PFSK-1 (cell line): ENCODE measurements at regions not wholly inside any gene's neighbourhood (a gene's known extent, or its start where the extent isn't known, plus 50 kb on each side); places are given as distances from the start of the nearest gene placed in this dataset.

ENCODE experiments used
- POLR2AphosphoS5 ChIP-seq: IDR thresholded peaks from 2 replicates; pipeline ENCODE4 v1.6.1; 2012; ENCODE audit warnings: low read depth, mild to moderate bottlenecking, control low read depth, low read length, moderate library complexity
- SIN3A ChIP-seq: IDR thresholded peaks from 2 replicates; pipeline ENCODE4 v1.6.1; 2012; ENCODE audit warnings: mild to moderate bottlenecking, low read length, moderate library complexity, borderline replicate concordance; ENCODE audit not compliant: insufficient read depth
- TAF1 ChIP-seq: IDR thresholded peaks from 2 replicates; pipeline ENCODE4 v1.6.1; 2012; ENCODE audit warnings: low read length, control low read depth, borderline replicate concordance; ENCODE audit not compliant: insufficient read depth
- TF ChIP-seq, protein P1 (sequence below), 2 experiments: IDR thresholded peaks; 2 replicates each; pipeline versions ENCODE4 v1.6.1 to v1.8.0; 2011 to 2012; ENCODE audit warnings: low read depth in 2 of 2, low read length in 2 of 2, control low read depth in 1 of 2, inconsistent platforms in 1 of 2, mild to moderate bottlenecking in 1 of 2, moderate library complexity in 1 of 2; ENCODE audit not compliant: insufficient read depth in 1 of 2

DNA sequence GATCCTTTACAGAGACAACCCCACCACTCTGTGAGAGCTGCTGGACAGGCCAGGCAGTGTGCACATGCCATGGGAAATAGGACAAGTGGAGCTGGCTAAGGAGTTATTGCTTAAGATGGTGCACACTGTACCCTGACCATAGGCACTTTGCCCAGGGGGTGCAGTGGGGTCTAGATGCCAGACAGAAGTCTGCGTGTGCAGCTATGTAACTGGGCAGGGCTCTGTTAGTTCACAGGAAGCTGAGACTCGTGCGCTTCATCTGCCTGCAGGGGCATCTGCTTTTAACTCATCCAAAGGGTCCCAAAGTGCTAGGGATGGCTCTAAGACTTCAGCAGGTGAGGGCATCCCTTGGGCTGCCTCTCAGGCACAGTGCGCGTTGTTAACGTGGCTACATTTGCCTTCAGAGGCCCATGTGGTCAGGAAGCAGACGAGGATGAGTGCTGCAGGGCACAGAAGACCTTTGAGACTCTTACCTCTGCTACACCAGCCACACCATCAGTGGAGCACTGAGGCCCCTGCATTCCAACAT is 77.7 kb upstream of the GPR26 start:
- TF ChIP-seq TAF1, result no peak
- TF ChIP-seq POLR2AphosphoS5, result no peak
- no peak for TF ChIP-seq SIN3A
- TF ChIP-seq, protein P1, sequence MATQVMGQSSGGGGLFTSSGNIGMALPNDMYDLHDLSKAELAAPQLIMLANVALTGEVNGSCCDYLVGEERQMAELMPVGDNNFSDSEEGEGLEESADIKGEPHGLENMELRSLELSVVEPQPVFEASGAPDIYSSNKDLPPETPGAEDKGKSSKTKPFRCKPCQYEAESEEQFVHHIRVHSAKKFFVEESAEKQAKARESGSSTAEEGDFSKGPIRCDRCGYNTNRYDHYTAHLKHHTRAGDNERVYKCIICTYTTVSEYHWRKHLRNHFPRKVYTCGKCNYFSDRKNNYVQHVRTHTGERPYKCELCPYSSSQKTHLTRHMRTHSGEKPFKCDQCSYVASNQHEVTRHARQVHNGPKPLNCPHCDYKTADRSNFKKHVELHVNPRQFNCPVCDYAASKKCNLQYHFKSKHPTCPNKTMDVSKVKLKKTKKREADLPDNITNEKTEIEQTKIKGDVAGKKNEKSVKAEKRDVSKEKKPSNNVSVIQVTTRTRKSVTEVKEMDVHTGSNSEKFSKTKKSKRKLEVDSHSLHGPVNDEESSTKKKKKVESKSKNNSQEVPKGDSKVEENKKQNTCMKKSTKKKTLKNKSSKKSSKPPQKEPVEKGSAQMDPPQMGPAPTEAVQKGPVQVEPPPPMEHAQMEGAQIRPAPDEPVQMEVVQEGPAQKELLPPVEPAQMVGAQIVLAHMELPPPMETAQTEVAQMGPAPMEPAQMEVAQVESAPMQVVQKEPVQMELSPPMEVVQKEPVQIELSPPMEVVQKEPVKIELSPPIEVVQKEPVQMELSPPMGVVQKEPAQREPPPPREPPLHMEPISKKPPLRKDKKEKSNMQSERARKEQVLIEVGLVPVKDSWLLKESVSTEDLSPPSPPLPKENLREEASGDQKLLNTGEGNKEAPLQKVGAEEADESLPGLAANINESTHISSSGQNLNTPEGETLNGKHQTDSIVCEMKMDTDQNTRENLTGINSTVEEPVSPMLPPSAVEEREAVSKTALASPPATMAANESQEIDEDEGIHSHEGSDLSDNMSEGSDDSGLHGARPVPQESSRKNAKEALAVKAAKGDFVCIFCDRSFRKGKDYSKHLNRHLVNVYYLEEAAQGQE (IDR thresholded peaks at IDR 0.05; ENCODE audit: insufficient read depth in 1 of 2, low read depth in 2 of 2, low read length in 2 of 2), result no peak
